Esophagus squamous epithelium (tissue), 4 donors: ENCODE measurements at regions not wholly inside any gene's neighbourhood (a gene's known extent, or its start where the extent isn't known, plus 50 kb on each side); places are given as distances from the start of the nearest gene placed in this dataset.

Experiments used
- CTCF ChIP-seq, 6 experiments: fragments of 450-650 bp in 4 of 6; fragments of 200-600 bp in 2 of 6; sonication (generic) in 2 of 6; IDR thresholded peaks; one replicate each; pipeline ENCODE4 v1.5.1; 2016 to 2019; ENCODE audit warnings: antibody characterized with exemption in 6 of 6, mild to moderate bottlenecking in 4 of 6, moderate library complexity in 4 of 6
- POLR2A ChIP-seq, 4 donors: fragments of 450-650 bp; IDR thresholded peaks; one replicate each; pipeline ENCODE4 v1.6.1; 2017; ENCODE audit warnings: antibody characterized with exemption in 4 of 4, mild to moderate bottlenecking in 4 of 4, moderate library complexity in 3 of 4

- TF ChIP-seq POLR2A (IDR thresholded peaks at IDR 0.05) (no peak), CTCF (IDR thresholded peaks at IDR 0.05) (no peak)
These were observed 244.3 kb downstream of the GPAT3 start for GRCh38 chr4:83780053-83780733.
